Suppressor macrophage treated with lipopolysaccharide for 1 hour (primary cell): ENCODE measurements at regions not wholly inside any gene's neighbourhood (a gene's known extent, or its start where the extent isn't known, plus 50 kb on each side); places are given as distances from the start of the nearest gene placed in this dataset.

Experiments used
- DNase-seq, 3 donors: peaks; one replicate each; pipeline ENCODE4 v3.0.0-alpha.2; 2020 to 2022

DNA sequence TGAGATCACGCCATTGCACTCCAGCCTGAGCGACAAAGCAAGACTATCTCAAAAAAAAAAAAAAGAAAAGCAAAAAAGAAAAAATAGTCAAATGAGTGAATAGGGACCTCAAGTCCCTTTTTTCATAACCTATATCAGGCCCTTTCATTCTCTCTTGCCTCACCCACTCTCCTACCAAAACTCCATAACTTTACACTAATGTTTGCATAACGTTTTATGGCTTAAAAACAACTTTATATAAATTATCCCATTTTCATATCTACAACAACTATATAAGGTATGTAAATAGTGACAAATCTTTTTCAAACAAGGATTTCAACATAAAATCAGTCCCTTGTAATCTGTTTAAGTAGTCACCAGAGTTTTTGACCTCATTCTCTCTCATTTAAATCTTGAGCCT lies 56.9 kb upstream of the PIP5K1B start:
- DNase-seq: no peak

DNA sequence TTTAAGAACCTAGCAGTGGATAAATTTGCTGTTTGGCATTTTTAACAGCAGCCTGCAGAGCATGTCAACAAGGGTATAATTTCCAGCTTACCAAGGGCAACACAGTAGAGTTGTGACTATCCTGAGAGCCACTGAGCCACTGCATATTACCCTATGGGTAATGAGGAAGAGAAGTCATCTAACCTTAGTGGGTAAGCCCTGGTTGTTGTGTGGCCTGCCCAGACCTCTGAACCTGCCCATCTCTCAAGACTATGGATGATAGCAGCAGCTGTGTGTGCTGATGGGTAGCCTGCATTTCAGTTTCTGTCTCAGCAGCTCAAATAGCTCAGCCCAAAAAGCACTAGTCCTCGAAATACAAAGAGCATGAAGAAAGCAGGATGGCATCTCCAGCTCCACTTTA lies 56.1 kb upstream of the PIP5K1B start:
- DNase-seq: no peak

DNA sequence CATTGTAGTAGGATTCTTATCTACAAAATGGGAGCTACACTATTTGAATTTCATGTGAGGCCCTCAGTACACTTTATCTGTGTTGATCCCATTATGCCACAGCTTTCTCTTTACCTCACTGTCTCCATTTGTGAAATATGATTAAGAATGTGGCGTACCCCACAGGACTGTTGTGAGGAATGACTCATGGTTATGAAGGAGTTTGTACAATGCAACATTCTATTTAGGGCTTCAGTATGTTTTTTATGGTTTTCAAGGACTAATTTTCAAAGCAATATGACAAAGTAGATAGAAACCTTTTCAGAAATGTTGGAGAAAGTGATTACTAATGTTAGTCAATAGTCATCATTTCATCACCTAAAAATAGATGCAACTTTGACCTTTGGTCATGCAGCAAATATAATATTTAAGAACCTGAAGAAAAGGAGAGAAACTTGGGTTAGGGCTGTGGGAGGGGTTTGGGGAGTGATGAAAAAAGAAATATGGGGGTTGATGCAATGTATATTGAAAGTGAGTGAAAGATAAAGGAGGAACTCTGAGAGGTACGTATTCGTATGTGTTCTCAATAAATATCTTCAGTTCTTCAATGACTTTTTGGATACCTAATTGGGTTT lies 53.7 kb upstream of the PIP5K1B start:
- DNase-seq: no peak

DNA sequence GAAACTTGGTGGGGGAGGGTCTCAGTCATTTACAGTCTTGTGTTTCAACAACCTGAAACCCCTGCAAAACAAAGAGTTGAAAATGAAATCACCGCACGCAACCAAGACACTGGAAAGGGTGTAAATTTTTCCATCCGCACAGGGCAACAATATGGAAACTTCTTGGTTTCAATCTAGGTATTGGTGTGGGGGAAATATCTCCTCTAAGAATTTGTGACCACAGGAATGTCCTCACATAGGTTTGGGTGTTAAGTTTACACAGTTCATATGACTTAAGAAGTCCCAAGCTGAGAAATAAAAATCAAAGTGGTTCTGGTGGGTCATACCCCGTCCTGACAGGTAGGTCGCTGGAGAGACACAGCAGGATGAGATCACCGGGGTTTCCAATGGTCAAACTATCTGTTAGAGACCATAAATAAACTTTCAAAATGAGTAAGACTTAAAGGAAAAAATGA lies 51.9 kb upstream of the PIP5K1B start:
- no peak for DNase-seq

DNA sequence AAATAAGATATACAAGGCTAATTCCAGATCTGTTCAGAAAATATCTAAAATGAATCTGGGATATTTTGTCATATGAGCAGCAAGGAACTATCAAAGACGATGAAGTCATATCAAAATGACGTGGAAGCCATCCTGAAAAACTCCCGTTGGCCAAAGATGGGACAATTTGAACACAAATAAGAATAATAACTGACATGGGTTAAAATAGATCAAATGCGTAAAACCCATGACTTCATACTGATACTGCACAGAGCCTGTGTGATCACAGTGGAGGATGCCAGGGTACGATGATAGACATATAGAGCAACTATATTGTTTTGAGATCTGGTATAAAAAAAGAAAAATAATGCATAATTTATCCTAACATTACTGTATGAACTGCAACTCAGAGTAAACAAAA lies 51.0 kb upstream of the PIP5K1B start:
- DNase-seq: no peak
